Stimulated activated CD4-positive, alpha-beta T cell treated with anti-CD3 and anti-CD28 coated beads, Interleukin-15, amount 100 ng/mL, for 24 hours (primary cell): ENCODE measurements at regions not wholly inside any gene's neighbourhood (a gene's known extent, or its start where the extent isn't known, plus 50 kb on each side); places are given as distances from the start of the nearest gene placed in this dataset.
"Not testable (repeated sequence)": the region's sequence is repeated elsewhere in the genome, so short reads cannot be mapped to it uniquely, and the experiment has no call there.

Experiments used
- DNase-seq: peaks from one replicate; pipeline ENCODE4 v3.0.0-alpha.2; 2020

GRCh38 chr2:8134473-8134932 lies 547.4 kb upstream of the ID2 start:
- no peak for DNase-seq

DNA sequence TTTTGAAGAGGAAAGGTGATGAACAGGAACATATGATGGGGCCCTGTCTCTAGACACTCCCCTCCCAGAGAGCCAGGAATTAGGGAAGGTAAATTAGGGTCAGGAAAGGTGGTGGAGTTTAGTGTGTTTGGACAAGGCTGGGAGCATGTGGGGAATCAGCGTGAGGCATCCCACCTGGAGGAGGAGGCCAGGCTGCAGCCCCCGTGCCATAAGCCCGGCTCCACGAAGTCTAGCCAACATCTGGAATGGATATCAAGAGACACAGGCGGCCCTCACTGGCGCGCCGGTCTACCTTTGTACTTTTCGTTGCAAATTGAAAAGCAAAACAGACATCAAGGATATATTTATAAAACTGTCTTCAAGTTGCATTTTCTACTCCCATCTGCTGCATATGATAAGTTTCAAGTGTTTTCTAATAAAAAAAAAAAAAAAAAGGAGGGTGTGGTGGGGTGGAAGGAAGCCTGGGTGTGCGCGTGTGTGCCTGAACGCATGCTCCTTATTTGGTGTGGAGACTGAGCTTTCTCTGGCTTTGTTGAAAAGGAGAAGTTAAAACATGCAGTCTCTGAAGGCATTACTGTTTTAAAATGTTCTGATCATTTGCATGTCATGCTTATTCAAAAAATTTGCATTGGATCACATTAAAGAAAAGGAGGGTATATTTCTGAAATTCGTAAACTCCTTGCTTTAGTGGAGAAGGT lies 546.7 kb upstream of the ID2 start:
- DNase-seq, result no peak

- DNase-seq, result no peak
These were observed 544.1 kb upstream of the ID2 start for GRCh38 chr2:8137801-8138200.

- no peak for DNase-seq
These were observed 543.3 kb upstream of the ID2 start for GRCh38 chr2:8138525-8138922.

DNA sequence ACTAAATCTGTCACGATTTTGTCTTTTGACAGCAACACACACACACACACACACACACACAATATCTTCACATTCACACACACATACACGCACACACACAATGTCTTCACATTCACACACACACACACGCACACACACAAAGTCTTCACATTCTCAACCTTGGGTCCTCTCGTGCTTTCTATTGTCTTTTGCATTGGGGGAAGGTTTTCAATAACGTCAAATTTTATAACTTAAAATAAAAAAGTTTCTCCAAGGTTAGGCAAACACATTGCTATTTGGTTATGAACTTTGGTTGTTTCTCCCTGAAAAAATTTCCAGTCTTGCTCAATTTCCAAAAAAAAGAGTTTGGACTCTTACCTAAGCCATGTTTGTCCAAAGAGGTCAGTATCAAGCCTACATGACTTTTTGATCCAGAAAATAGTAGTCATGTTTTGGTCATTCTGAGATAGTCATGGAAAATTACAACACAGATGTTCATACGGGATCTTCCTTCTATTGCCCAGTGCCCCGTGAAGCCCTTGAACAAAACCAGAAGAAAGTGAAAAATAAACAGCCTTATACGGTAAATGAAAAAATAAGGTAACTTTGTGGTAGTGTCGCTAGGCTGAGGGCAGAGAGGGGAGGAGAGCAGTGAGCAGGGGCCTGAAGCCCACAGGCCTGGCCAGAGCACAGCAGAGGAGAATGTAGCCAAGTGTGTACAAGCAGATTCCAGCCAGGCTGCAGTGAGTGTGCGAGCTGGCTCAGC lies 542.8 kb upstream of the ID2 start:
- DNase-seq, result no peak

DNA sequence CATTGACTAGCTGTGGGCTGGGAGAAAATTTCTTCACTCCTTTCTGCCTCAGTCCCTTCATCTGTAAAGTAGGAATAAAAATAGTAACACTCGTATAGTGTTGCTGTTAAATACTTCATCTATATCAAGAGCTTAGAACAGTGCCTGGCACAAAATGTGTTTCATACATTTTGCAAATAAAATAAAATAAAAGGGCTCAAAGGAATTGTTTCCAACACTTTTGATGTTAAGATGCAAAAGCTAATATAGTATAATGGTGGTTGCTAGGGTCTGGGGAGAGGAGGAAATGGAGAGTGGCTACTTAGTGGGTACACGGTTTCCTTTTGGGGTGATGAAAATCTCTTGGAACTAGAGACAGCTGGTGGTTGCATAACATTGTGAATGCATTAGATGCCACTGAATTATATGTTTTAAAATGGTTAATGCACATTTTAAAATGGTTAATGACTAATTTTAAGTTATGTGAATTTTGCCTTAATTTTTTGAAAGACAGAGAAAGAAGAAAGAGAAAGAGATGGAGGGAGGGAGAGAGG lies 542.1 kb upstream of the ID2 start:
- DNase-seq, result no peak

DNA sequence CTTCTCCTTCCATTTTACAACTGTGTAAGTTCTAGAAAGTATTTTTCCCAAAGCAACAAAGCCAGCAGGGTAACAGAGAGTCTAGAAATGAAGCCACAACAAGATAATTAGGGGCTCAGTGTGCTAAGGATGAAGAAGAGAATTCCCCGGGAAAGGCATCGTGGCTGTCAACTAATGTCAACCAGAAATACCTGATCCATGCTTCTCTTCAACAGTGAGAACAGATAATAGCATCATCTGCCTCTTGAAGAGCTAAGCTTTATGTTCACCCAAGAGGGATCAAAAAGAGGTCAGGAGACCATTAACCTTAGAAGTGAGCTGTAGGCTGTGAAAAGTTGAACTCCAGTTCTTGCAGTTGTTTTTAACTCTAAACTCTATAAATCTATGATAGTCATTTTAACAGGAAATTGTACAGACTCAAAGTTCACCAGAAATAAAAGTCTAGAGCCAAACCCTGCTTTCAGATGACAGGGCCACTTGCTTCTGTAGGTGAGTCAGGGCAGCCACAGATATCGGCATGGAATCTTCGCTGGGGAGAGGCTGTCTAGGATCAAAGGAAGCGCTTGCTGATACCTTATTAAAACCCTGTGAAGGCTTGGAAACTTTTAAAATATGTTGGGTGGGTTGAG lies 540.7 kb upstream of the ID2 start:
- DNase-seq, result no peak

DNA sequence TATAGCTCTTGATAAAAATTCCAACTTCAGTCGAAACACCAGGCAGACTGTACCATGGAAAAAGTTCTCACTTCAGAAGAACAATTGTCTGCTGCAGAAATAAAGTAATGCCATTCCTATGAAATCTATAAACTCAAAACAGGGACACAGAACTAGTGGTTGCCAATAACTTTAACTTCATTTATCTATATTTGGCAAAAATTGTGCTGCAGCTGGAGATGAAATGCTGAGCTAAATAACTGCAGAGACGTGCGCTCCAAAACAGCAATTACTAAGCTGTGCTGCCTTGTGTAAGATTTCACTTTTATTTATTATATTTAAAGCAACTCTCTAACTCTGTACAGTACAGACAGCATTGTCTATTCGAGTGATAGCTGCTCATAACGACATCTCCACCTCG lies 540.1 kb upstream of the ID2 start:
- DNase-seq, result no peak

- DNase-seq, result no peak
These were observed 539.4 kb upstream of the ID2 start for GRCh38 chr2:8142461-8142860.

- DNase-seq, result no peak
These were observed 537.7 kb upstream of the ID2 start for GRCh38 chr2:8144131-8144631.

DNA sequence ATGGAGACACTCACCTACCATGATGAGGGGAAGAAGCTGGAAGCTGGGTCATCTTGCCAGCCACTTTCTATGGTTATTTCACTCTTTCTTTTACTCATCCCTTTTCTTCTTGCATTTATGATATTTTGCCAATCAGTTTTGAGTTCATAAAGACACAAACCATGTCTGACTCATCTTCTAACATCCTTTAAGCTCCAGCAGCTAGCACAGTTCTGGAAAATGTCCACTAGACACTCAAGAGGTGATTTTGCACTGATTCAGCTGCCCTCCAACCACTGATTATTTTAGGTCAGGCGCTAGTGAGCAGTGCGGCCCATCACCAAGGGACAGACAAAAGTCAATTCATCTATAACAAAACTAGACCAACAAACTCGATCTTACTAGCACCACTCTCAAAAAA lies 537.1 kb upstream of the ID2 start:
- DNase-seq, result no peak

- DNase-seq, result not testable (repeated sequence)
These were observed 536.5 kb upstream of the ID2 start for GRCh38 chr2:8145375-8145774.

GRCh38 chr2:8146132-8147005 lies 535.5 kb upstream of the ID2 start:
- no peak for DNase-seq

DNA sequence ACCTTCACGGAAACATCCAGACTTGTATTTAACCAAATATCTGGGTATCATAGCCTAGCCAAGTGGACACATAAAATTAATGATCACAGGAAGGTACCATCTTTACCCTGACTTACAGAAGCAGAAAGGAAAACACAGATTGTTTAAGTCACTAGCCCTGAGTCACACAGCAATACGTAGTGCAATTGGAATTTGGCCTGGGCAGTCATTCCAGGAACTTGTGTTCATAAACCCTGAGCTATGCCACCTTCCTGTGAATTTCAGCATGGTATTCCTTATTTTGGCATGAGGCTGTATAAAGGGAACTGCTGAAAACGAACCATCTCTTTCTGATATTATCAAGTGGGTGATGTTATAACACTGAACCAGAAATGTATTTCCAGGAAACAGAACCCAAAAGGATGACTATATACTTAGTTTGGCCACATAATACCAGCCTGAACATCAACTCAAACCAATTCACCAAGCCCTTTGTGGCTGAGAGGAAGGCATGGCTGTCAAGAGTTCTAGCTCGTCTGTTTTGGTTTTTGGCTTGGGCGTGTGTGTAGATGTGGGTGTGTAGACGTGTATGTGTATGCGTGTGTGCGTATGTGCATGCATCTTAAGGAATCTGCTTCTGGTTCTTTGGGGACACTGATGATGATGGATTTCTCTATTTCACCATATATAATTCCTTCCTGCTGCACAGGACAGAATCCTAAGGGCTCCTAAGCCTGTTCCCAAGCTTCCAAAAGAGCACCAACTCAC lies 533.4 kb upstream of the ID2 start:
- no peak for DNase-seq

GRCh38 chr2:8149007-8149405 lies 532.9 kb upstream of the ID2 start:
- DNase-seq, result no peak

- no peak for DNase-seq
These were observed 531.8 kb upstream of the ID2 start for GRCh38 chr2:8149985-8150539.

DNA sequence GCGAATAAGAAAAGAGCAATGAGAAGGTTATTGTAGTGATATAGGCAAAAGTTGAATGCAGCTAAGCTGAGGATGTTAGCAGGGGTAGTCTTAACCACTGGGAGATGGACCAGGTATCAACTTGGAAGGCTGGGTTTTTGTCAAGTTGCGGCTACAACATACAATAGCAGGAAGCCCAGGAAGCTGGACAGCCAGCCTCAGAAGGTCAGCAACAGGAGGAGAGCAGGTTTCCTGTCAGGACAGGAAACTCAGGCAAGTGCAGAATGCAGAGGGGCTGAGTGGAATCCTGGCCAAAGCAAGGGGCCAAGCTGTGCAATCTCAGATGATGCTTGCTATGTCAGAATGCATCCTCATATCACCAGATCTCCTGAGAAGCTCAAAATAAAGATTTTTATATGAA lies 530.0 kb upstream of the ID2 start:
- DNase-seq, result no peak

DNA sequence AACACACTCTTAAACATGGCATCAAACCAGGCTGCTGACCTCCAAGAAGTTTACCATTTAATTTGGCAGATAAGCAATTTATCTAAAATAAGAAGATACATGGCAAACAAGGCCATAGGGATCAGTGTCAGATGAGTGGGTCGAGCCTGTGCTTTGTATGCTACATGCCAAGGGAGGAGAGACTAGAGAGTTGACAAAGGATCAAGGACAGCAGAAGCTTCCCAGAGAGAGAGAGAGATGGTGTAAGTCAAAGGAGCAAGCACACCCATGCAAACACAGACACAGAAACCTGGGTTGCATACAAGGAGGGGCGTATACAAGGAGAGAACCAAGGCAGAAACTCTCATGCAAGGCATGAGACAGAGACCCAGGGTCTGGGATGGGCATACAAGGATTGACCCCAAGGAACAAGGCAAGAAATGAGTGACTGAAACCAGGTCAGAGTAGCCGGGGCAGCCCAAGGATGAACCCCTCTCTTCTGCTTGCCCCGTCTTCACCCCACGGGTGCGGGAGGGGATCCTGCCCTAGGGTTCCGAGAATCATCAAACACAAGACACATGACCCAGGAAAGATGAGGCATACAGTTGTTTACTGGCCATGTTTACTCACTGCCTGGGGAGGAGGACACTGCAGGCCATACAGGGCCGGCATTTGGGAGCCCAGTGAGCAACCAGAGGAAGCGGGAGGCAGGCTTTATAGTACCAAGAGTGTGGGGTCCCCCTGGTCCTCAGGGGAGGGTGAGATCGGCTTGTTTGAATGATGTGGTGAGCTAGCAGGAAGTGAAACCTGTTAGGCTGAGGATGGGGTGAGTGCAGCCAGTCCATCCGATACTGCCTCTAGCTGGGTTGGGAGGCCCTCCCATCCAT lies 529.2 kb upstream of the ID2 start:
- no peak for DNase-seq

- DNase-seq, result no peak
These were observed 528.6 kb upstream of the ID2 start for GRCh38 chr2:8153258-8153718.

DNA sequence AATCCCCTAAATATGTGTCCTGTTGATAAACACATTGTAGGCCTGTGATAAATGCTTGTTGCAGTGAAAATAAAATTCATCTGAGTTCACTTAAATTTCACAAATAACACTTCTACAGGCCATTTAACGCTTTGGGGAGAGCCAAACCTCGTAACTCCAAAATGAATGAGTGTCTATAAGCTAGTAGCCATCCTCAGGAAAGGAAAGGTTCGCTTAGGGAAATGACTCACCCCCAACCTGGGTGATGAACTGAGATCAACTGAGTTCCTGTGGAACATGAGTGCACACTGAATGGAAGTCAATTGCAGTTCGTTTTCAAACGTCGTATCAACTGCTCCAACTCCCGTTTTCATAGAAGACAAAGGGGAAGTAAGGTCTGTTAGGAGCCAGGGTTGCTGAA lies 527.6 kb upstream of the ID2 start:
- DNase-seq, result peak; percentile 18
